ENCODE measurements at regions not wholly inside any gene's neighbourhood (a gene's known extent, or its start where the extent isn't known, plus 50 kb on each side); places are given as distances from the start of the nearest gene placed in this dataset.

GRCh38 chr15:68518046-68518445 lies 60.7 kb upstream of the CORO2B start:
- Mint-ChIP-seq H3K27me3 (ENCODE audit: low read depth) (no peaks in the 10 kb centered on the region), H3K4me1 (peaks cover 21 to 23% of the 10 kb centered on the region in 2 experiments), H3K27ac (peak overlapping the region in 1 of 3 experiments; percentile 51; a peak in 2 of 7 replicates), H3K36me3 (ENCODE audit: insufficient read depth in 1 of 3, low read depth in 3 of 3) (peaks cover 0 to 8% (median 0%) of the 10 kb centered on the region in 3 experiments; a peak in 3 of 7 replicates), H3K4me3 (no peak overlapping the region), H3K9me3 (peaks cover 7 to 8% of the 10 kb centered on the region in 2 experiments; a peak in 4 of 5 replicates)
- H4K20me1 ChIP-seq (ENCODE audit: control insufficient read depth, insufficient read depth, insufficient read length), result no peaks in the 10 kb centered on the region
- no peak overlapping the region for H3T11ph ChIP-seq (ENCODE audit: low read length)
- H3K56ac ChIP-seq (ENCODE audit: insufficient read length, low read depth, low read length), result no peak overlapping the region
- no peak overlapping the region for H3K4ac ChIP-seq (ENCODE audit: low read depth, low read length)
- no CpG with 5 or more reads among the region's 6 CpGs for WGBS (ENCODE audit: extremely low coverage, insufficient read length, low lambda C conversion rate)
- H2BK120ac ChIP-seq (ENCODE audit: low read depth, low read length, poor library complexity, severe bottlenecking), result no peak overlapping the region
- no peaks in the 10 kb centered on the region for H3K79me2 ChIP-seq (ENCODE audit: insufficient read depth, low read length)
- no peak overlapping the region for H3K14ac ChIP-seq (ENCODE audit: insufficient read depth, low read length)
- H3K23me2 ChIP-seq (ENCODE audit: insufficient read length, low read depth, low read length, poor library complexity, severe bottlenecking), result no peaks in the 10 kb centered on the region
- H3K23ac ChIP-seq (ENCODE audit: insufficient read length, low read depth, low read length), result no peak overlapping the region
- H2BK12ac ChIP-seq (ENCODE audit: insufficient read length, low read depth, low read length), result no peak overlapping the region
- no peak overlapping the region for H4K8ac ChIP-seq (replicated peaks; ENCODE audit: insufficient read length, low read depth, low read length)
- no peak overlapping the region for H3K4me2 ChIP-seq (ENCODE audit: insufficient read depth, insufficient read length, low read length)
- H2AK5ac ChIP-seq (ENCODE audit: insufficient read length, low read length), result no peak overlapping the region
- no peak overlapping the region for H4K5ac ChIP-seq (ENCODE audit: insufficient read length, low read depth, low read length)
- no peak overlapping the region for H3K9ac ChIP-seq (ENCODE audit: extremely low read depth, insufficient read length, low read length)
- H3K9me3 ChIP-seq (ENCODE audit: control insufficient read depth, low read depth, low read length), result no peaks in the 10 kb centered on the region
- H3K27ac ChIP-seq (ENCODE audit: insufficient read length, low read depth, low read length), result no peak overlapping the region
- no peaks in the 10 kb centered on the region for H3K79me1 ChIP-seq (ENCODE audit: insufficient read depth, low read depth, low read length, poor library complexity, severe bottlenecking)
- H3K4me1 ChIP-seq (ENCODE audit: insufficient read depth, low read length), result peaks cover 3% of the 10 kb centered on the region; the same call in 1 of the 2 replicates
- peak; percentile 52 for DNase-seq
- TF ChIP-seq CTCF (conservative IDR thresholded peaks at IDR 0.05), result no peak
- no peak overlapping the region for H2AFZ ChIP-seq (ENCODE audit: low read length)
- no peak overlapping the region for H2BK20ac ChIP-seq (ENCODE audit: low read depth, low read length, poor library complexity, severe bottlenecking)
- H3K27me3 ChIP-seq (ENCODE audit: insufficient read depth, low read length), result no peaks in the 10 kb centered on the region
- H2BK15ac ChIP-seq (ENCODE audit: low read depth, low read length), result no peak overlapping the region
- H3K18ac ChIP-seq (ENCODE audit: insufficient read length, low read depth, low read length), result no peak overlapping the region
- no peak overlapping the region for H4K91ac ChIP-seq (ENCODE audit: insufficient read length, low read depth, low read length)
- no peak overlapping the region for H2BK5ac ChIP-seq (ENCODE audit: insufficient read length, low read length)

All from H9 (cell line).